OCI-LY1 (cell line): ENCODE measurements at regions not wholly inside any gene's neighbourhood (a gene's known extent, or its start where the extent isn't known, plus 50 kb on each side); places are given as distances from the start of the nearest gene placed in this dataset.

Experiments
- H2AFZ ChIP-seq: fragments of 200-600 bp; sonication (generic), shearing (Covaris generic); 2 replicates; pipeline ENCODE4 v1.6.0; 2014; ENCODE audit warnings: antibody characterized with exemption, mild to moderate bottlenecking, low read length
- H3F3A ChIP-seq: fragments of 200-600 bp; sonication (generic), shearing (Covaris generic); 2 replicates; pipeline ENCODE4 v1.6.0; 2014; ENCODE audit warnings: mild to moderate bottlenecking, antibody characterized with exemption, low read length, moderate library complexity; ENCODE audit not compliant: insufficient read depth
- H3K27ac ChIP-seq: fragments of 200-600 bp; sonication (generic); 2 replicates; pipeline ENCODE4 v1.5.1; 2014; ENCODE audit warnings: low read length, mixed run types, mild to moderate bottlenecking, low read depth; ENCODE audit not compliant: poor library complexity, severe bottlenecking
- H3K27me3 ChIP-seq: fragments of 200-600 bp; sonication (generic); 2 replicates; pipeline ENCODE4 v1.6.0; 2014; ENCODE audit warnings: antibody characterized with exemption, mild to moderate bottlenecking, low read length, moderate library complexity; ENCODE audit not compliant: insufficient read depth
- H3K36me3 ChIP-seq: fragments of 200-600 bp; sonication (generic); 2 replicates; pipeline ENCODE4 v1.6.1; 2014; ENCODE audit warnings: mild to moderate bottlenecking, antibody characterized with exemption, low read length, moderate library complexity, mixed read lengths; ENCODE audit not compliant: insufficient read depth
- H3K4me1 ChIP-seq: fragments of 200-600 bp; sonication (generic); 2 replicates; pipeline ENCODE4 v1.5.1; 2014; ENCODE audit warnings: mild to moderate bottlenecking, low read length, moderate library complexity; ENCODE audit not compliant: insufficient read depth, severe bottlenecking
- H3K4me2 ChIP-seq: fragments of 200-600 bp; sonication (generic), shearing (Covaris generic); 2 replicates; pipeline ENCODE4 v1.6.1; 2014; ENCODE audit warnings: low read length
- H3K4me3 ChIP-seq: fragments of 200-600 bp; sonication (generic); 2 replicates; pipeline ENCODE4 v1.5.1; 2014; ENCODE audit warnings: low read length, low read depth, mild to moderate bottlenecking, mixed read lengths; ENCODE audit not compliant: poor library complexity, severe bottlenecking
- H3K79me2 ChIP-seq: fragments of 200-600 bp; shearing (Covaris generic); 2 replicates; pipeline ENCODE4 v1.6.1; 2016; ENCODE audit warnings: mixed run types, low read length, mixed read lengths; ENCODE audit not compliant: insufficient read depth
- H3K9ac ChIP-seq: fragments of 200-600 bp; sonication (generic), shearing (Covaris generic); 2 replicates; pipeline ENCODE4 v1.6.1; 2014; ENCODE audit warnings: mild to moderate bottlenecking, low read length, mixed read lengths
- H3K9me2 ChIP-seq: fragments of 200-600 bp; sonication (generic), shearing (Covaris generic); 2 replicates; pipeline ENCODE4 v1.6.1; 2014; ENCODE audit warnings: low read depth, mild to moderate bottlenecking, low read length, mixed read lengths
- H3K9me3 ChIP-seq: fragments of 200-600 bp; shearing (Covaris generic); 2 replicates; pipeline ENCODE4 v1.6.1; 2014; ENCODE audit warnings: low read length, mixed read lengths
- H4K20me1 ChIP-seq: fragments of 200-600 bp; sonication (generic), shearing (Covaris generic); 2 replicates; pipeline ENCODE4 v1.6.0; 2016; ENCODE audit warnings: mild to moderate bottlenecking, low read length; ENCODE audit not compliant: insufficient read depth
- EZH2 ChIP-seq: fragments of 200-600 bp; sonication (generic), shearing (Covaris generic); IDR thresholded peaks from 2 replicates; pipeline ENCODE4 v1.8.0; 2017; ENCODE audit warnings: borderline replicate concordance, mixed run types, mild to moderate bottlenecking, antibody characterized with exemption, low read length, moderate library complexity, mixed read lengths
- TF ChIP-seq, protein P1 (sequence below): fragments of 200-600 bp; sonication (generic), shearing (Covaris generic); IDR thresholded peaks from 2 replicates; pipeline ENCODE4 v1.5.1; 2017; ENCODE audit warnings: mild to moderate bottlenecking, antibody characterized with exemption, low read length, moderate library complexity, mixed read lengths

DNA sequence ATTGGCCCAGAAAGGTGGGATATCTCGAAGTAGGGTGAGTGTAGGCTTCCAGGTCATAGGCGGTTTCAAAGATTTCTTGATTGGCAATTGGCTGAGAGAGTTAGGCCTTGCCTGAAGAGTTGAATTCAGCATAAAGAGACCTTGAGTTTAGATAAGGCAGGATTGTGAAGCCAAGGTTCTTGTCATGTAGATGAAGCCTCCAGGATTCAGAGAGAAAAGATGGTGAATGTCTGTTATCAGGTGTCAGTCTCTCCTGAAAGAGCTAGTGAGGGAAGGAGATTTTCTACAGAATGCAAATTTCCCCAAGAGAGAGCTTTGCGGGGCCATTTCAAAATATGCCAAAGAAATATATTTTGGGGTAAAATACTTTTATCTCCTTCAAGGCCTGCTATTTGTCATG lies 217.0 kb upstream of the TLE3 start:
- Histone ChIP-seq H3K9me2 (no peaks in the 10 kb centered on the region), H3K79me2 (no peaks in the 10 kb centered on the region), H3K4me2 (no peak overlapping the region), H3K9ac (no peak overlapping the region), H3K36me3 (no peaks in the 10 kb centered on the region), H3F3A (no peaks in the 10 kb centered on the region), H3K4me1 (peaks cover 33% of the 10 kb centered on the region), H4K20me1 (no peaks in the 10 kb centered on the region), H3K9me3 (no peaks in the 10 kb centered on the region), H3K4me3 (no peak overlapping the region), H3K27ac (no peak overlapping the region), H2AFZ (no peak overlapping the region), H3K27me3 (no peaks in the 10 kb centered on the region)
- TF ChIP-seq, protein P1, sequence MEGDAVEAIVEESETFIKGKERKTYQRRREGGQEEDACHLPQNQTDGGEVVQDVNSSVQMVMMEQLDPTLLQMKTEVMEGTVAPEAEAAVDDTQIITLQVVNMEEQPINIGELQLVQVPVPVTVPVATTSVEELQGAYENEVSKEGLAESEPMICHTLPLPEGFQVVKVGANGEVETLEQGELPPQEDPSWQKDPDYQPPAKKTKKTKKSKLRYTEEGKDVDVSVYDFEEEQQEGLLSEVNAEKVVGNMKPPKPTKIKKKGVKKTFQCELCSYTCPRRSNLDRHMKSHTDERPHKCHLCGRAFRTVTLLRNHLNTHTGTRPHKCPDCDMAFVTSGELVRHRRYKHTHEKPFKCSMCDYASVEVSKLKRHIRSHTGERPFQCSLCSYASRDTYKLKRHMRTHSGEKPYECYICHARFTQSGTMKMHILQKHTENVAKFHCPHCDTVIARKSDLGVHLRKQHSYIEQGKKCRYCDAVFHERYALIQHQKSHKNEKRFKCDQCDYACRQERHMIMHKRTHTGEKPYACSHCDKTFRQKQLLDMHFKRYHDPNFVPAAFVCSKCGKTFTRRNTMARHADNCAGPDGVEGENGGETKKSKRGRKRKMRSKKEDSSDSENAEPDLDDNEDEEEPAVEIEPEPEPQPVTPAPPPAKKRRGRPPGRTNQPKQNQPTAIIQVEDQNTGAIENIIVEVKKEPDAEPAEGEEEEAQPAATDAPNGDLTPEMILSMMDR = no peak
- no peak for TF ChIP-seq EZH2

DNA sequence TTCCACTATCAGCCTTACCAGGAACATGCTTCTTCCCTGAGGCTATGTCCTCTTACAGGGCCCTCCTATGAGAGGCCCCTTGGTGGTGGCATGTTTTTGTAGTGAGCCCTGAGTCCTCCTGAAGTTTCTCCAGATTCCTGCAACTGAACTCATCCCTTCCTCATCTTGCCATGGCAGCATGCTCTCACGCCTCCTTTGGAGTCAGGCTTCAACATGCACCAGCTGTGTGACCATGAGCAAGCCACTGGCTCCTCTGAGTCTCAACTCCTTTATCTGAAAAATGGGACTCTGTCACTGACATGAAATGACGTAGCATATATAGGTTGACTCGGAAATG lies 216.3 kb upstream of the TLE3 start:
- Histone ChIP-seq H3K9me3 (no peaks in the 10 kb centered on the region), H3K36me3 (no peaks in the 10 kb centered on the region), H3K4me2 (no peak overlapping the region), H3K4me3 (no peak overlapping the region), H3K4me1 (peaks cover 28% of the 10 kb centered on the region), H3K9ac (no peak overlapping the region), H3F3A (no peaks in the 10 kb centered on the region), H3K79me2 (no peaks in the 10 kb centered on the region), H2AFZ (no peak overlapping the region), H4K20me1 (no peaks in the 10 kb centered on the region), H3K27me3 (no peaks in the 10 kb centered on the region), H3K27ac (no peak overlapping the region), H3K9me2 (no peaks in the 10 kb centered on the region)
- no peak for TF ChIP-seq EZH2
- TF ChIP-seq, protein P1 = no peak

DNA sequence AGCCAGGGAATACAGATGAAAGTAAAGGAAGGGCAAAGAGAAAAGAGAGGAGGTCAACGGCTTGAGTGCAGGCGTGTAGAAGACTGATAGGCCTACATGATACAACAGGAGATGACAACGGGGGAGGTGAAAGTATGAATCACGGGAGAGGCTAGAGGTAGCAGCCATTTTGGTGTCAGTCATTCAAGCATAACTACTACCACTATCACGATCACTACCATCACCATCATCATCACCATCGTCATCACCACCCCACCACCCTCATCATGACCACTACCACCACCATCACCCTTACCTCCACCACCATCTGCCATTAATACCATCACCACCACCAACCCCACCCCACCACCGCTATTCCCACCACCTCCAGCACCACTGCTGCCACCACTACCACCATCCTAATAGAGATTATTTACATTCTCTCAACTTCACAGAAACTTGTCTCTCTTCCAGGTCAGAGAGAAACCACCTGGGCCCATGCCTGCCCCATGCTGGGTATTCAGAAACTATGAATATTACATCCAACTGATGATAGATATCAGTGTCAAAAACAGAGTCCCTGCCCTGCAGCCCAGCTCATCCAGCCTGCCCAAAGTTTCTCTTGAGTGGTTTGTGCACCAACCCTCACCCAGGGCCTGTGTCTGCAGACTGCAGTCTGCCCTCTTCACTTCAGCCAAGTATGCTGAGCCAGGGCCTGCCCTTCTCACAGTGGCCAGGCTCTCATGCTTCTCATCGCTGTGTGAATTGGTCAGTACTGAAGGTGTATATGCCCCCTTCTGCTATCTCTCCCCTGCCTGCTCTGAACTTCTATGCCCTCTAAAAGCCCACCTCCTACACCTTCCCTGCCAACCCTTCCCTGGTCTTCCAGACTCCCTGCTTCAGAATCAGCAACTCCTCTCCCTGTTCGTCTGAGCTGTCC lies 215.6 kb upstream of the TLE3 start:
- Histone ChIP-seq H3K27me3 (no peaks in the 10 kb centered on the region), H3K27ac (no peak overlapping the region), H3K9me3 (no peaks in the 10 kb centered on the region), H3K9me2 (no peaks in the 10 kb centered on the region), H3F3A (no peaks in the 10 kb centered on the region), H2AFZ (no peak overlapping the region), H3K4me1 (peaks cover 28% of the 10 kb centered on the region), H3K79me2 (no peaks in the 10 kb centered on the region), H3K9ac (no peak overlapping the region), H3K36me3 (no peaks in the 10 kb centered on the region), H4K20me1 (no peaks in the 10 kb centered on the region), H3K4me3 (no peak overlapping the region), H3K4me2 (no peak overlapping the region)
- TF ChIP-seq, protein P1 = no peak
- TF ChIP-seq EZH2 = no peak
